ENCODE measurements at regions not wholly inside any gene's neighbourhood (a gene's known extent, or its start where the extent isn't known, plus 50 kb on each side); places are given as distances from the start of the nearest gene placed in this dataset.
"Not testable (repeated sequence)": the region's sequence is repeated elsewhere in the genome, so short reads cannot be mapped to it uniquely, and the experiment has no call there.

GRCh38 chr10:30169342-30169741, 110.0 kb upstream of the JCAD start:
- DNase-seq, result no peak

GRCh38 chr10:30166929-30167328, 107.5 kb upstream of the JCAD start:
- DNase-seq, result no peak

- DNase-seq, result not testable (repeated sequence)
These were observed 104.0 kb upstream of the JCAD start for GRCh38 chr10:30163410-30163809.

- not testable (repeated sequence) for DNase-seq
These were observed 103.4 kb upstream of the JCAD start for GRCh38 chr10:30162796-30163195.

GRCh38 chr10:30160271-30160982, 101.0 kb upstream of the JCAD start:
- DNase-seq, result no peak

- not testable (repeated sequence) for DNase-seq
These were observed 100.2 kb upstream of the JCAD start for GRCh38 chr10:30159614-30160013.

GRCh38 chr10:30158325-30158960, 99.1 kb upstream of the JCAD start:
- no peak for DNase-seq

- no peak for DNase-seq
These were observed 96.0 kb upstream of the JCAD start for GRCh38 chr10:30155401-30155800.

GRCh38 chr10:30154561-30154960, 95.2 kb upstream of the JCAD start:
- DNase-seq, result no peak

- no peak for DNase-seq
These were observed 94.7 kb upstream of the JCAD start for GRCh38 chr10:30154126-30154525.

GRCh38 chr10:30151581-30152389, 92.4 kb upstream of the JCAD start:
- DNase-seq, result no peak

- no peak for DNase-seq
These were observed 82.0 kb upstream of the JCAD start for GRCh38 chr10:30141423-30141822.

- DNase-seq, result no peak
These were observed 75.0 kb upstream of the JCAD start for GRCh38 chr10:30134171-30134945.

GRCh38 chr10:30133198-30133597, 73.8 kb upstream of the JCAD start:
- DNase-seq, result no peak

- DNase-seq, result not testable (repeated sequence)
These were observed 72.0 kb upstream of the JCAD start for GRCh38 chr10:30131369-30131768.

- not testable (repeated sequence) for DNase-seq
These were observed 69.9 kb upstream of the JCAD start for GRCh38 chr10:30129326-30129725.

GRCh38 chr10:30127120-30127541, 67.7 kb upstream of the JCAD start:
- DNase-seq, result no peak

GRCh38 chr10:30125496-30125895, 66.1 kb upstream of the JCAD start:
- no peak for DNase-seq

GRCh38 chr10:30124704-30125103, 65.3 kb upstream of the JCAD start:
- DNase-seq, result no peak

- DNase-seq, result no peak
These were observed 62.0 kb upstream of the JCAD start for GRCh38 chr10:30121401-30121800.

GRCh38 chr10:30118590-30118989, 59.2 kb upstream of the JCAD start:
- no peak for DNase-seq

- no peak for DNase-seq
These were observed 58.6 kb upstream of the JCAD start for GRCh38 chr10:30117812-30118501.

Measured in NCI-H2029 treated with DMSO at 0.1 percent for 48 hours (cell line).